ENCODE measurements at regions not wholly inside any gene's neighbourhood (a gene's known extent, or its start where the extent isn't known, plus 50 kb on each side); places are given as distances from the start of the nearest gene placed in this dataset.
"Not testable (repeated sequence)": the region's sequence is repeated elsewhere in the genome, so short reads cannot be mapped to it uniquely, and the experiment has no call there.

GRCh38 chr5:179472641-179473040 is 77.7 kb upstream of the RUFY1 start:
- Mint-ChIP-seq H3K4me1 (no peaks in the 10 kb centered on the region), H3K36me3 (ENCODE audit: insufficient read depth) (no peaks in the 10 kb centered on the region), H3K27ac (ENCODE audit: low read depth) (no peak overlapping the region), H3K9me3 (no peaks in the 10 kb centered on the region), H3K4me3 (no peak overlapping the region), H3K27me3 (peaks cover 22% of the 10 kb centered on the region)
- ATAC-seq (replicated peaks; ENCODE audit: extremely low read depth, poor library complexity, severe bottlenecking) (no peak), DNase-seq (ENCODE audit: low spot score in 2 of 2) (no peak)

- no peaks in the 10 kb centered on the region for H3K9me3 Mint-ChIP-seq
- DNase-seq (ENCODE audit: low spot score in 2 of 2) (no peak), ATAC-seq (replicated peaks; ENCODE audit: extremely low read depth, poor library complexity, severe bottlenecking) (no peak)
- H3K27me3 Mint-ChIP-seq, result peaks cover 18% of the 10 kb centered on the region
- H3K4me3 Mint-ChIP-seq, result no peak overlapping the region
- H3K27ac Mint-ChIP-seq (ENCODE audit: low read depth), result no peak overlapping the region
- H3K36me3 Mint-ChIP-seq (ENCODE audit: insufficient read depth), result no peaks in the 10 kb centered on the region
- H3K4me1 Mint-ChIP-seq, result no peaks in the 10 kb centered on the region
These were observed 78.2 kb upstream of the RUFY1 start for GRCh38 chr5:179472174-179472573.

- H3K27ac Mint-ChIP-seq (ENCODE audit: low read depth), result no peak overlapping the region
- peaks cover 5% of the 10 kb centered on the region for H3K27me3 Mint-ChIP-seq
- H3K9me3 Mint-ChIP-seq, result no peaks in the 10 kb centered on the region
- no peak overlapping the region for H3K4me3 Mint-ChIP-seq
- ATAC-seq (replicated peaks; ENCODE audit: extremely low read depth, poor library complexity, severe bottlenecking) (no peak), DNase-seq (ENCODE audit: low spot score in 2 of 2) (no peak)
- no peaks in the 10 kb centered on the region for H3K4me1 Mint-ChIP-seq
- no peaks in the 10 kb centered on the region for H3K36me3 Mint-ChIP-seq (ENCODE audit: insufficient read depth)
These were observed 80.2 kb upstream of the RUFY1 start for GRCh38 chr5:179470201-179470600.

GRCh38 chr5:179468696-179469095 is 81.7 kb upstream of the RUFY1 start:
- Mint-ChIP-seq H3K27ac (ENCODE audit: low read depth) (no peak overlapping the region), H3K27me3 (no peaks in the 10 kb centered on the region), H3K4me3 (no peak overlapping the region), H3K9me3 (no peaks in the 10 kb centered on the region), H3K4me1 (no peaks in the 10 kb centered on the region), H3K36me3 (ENCODE audit: insufficient read depth) (no peaks in the 10 kb centered on the region)
- ATAC-seq (replicated peaks; ENCODE audit: extremely low read depth, poor library complexity, severe bottlenecking), result no peak
- DNase-seq (ENCODE audit: low spot score in 2 of 2), result no peak

- ATAC-seq (replicated peaks; ENCODE audit: extremely low read depth, poor library complexity, severe bottlenecking), result no peak
- no peak overlapping the region for H3K4me3 Mint-ChIP-seq
- no peaks in the 10 kb centered on the region for H3K27me3 Mint-ChIP-seq
These were observed 82.9 kb upstream of the RUFY1 start for GRCh38 chr5:179467441-179467840.

GRCh38 chr5:179464631-179465030 is 85.7 kb upstream of the RUFY1 start:
- H3K9me3 Mint-ChIP-seq, result no peaks in the 10 kb centered on the region
- DNase-seq (ENCODE audit: low spot score in 2 of 2) (no peak), ATAC-seq (replicated peaks; ENCODE audit: extremely low read depth, poor library complexity, severe bottlenecking) (no peak)
- no peaks in the 10 kb centered on the region for H3K36me3 Mint-ChIP-seq (ENCODE audit: insufficient read depth)
- H3K4me1 Mint-ChIP-seq, result no peaks in the 10 kb centered on the region
- no peak overlapping the region for H3K27ac Mint-ChIP-seq (ENCODE audit: low read depth)
- peaks cover 11% of the 10 kb centered on the region for H3K27me3 Mint-ChIP-seq
- H3K4me3 Mint-ChIP-seq, result no peak overlapping the region

More at GRCh38 chr5:179467441-179467840, 82.9 kb upstream of the RUFY1 start:
- Mint-ChIP-seq H3K9me3 (no peaks in the 10 kb centered on the region), H3K36me3 (ENCODE audit: insufficient read depth) (no peaks in the 10 kb centered on the region), H3K27ac (ENCODE audit: low read depth) (no peak overlapping the region), H3K4me1 (no peaks in the 10 kb centered on the region)
- no peak for DNase-seq (ENCODE audit: low spot score in 2 of 2)

- Mint-ChIP-seq H3K36me3 (ENCODE audit: insufficient read depth) (no peaks in the 10 kb centered on the region), H3K4me1 (no peaks in the 10 kb centered on the region), H3K27ac (ENCODE audit: low read depth) (no peak overlapping the region), H3K4me3 (no peak overlapping the region), H3K9me3 (peaks cover 6% of the 10 kb centered on the region), H3K27me3 (peaks cover 14% of the 10 kb centered on the region)
- DNase-seq (ENCODE audit: low spot score in 2 of 2) (no peak), ATAC-seq (replicated peaks; ENCODE audit: extremely low read depth, poor library complexity, severe bottlenecking) (no peak)
These were observed 88.3 kb upstream of the RUFY1 start for GRCh38 chr5:179462040-179462439.

- Mint-ChIP-seq H3K27ac (ENCODE audit: low read depth) (no peak overlapping the region), H3K4me1 (no peaks in the 10 kb centered on the region), H3K27me3 (peaks cover 14% of the 10 kb centered on the region), H3K4me3 (no peak overlapping the region), H3K9me3 (peaks cover 6% of the 10 kb centered on the region), H3K36me3 (ENCODE audit: insufficient read depth) (no peaks in the 10 kb centered on the region)
- ATAC-seq (replicated peaks; ENCODE audit: extremely low read depth, poor library complexity, severe bottlenecking) (no peak), DNase-seq (ENCODE audit: low spot score in 2 of 2) (no peak)
These were observed 88.8 kb upstream of the RUFY1 start for GRCh38 chr5:179461576-179461975.

- Mint-ChIP-seq H3K36me3 (ENCODE audit: insufficient read depth) (no peaks in the 10 kb centered on the region), H3K9me3 (peaks cover 8% of the 10 kb centered on the region), H3K4me1 (no peaks in the 10 kb centered on the region), H3K4me3 (no peak overlapping the region), H3K27me3 (peaks cover 14% of the 10 kb centered on the region), H3K27ac (ENCODE audit: low read depth) (peak overlapping the region; percentile 51)
- DNase-seq (ENCODE audit: low spot score in 2 of 2) (no peak), ATAC-seq (replicated peaks; ENCODE audit: extremely low read depth, poor library complexity, severe bottlenecking) (no peak)
These were observed 90.6 kb upstream of the RUFY1 start for GRCh38 chr5:179459771-179460170.

GRCh38 chr5:179457612-179458011 is 92.7 kb upstream of the RUFY1 start:
- H3K27ac Mint-ChIP-seq (ENCODE audit: low read depth), result no peak overlapping the region
- no peaks in the 10 kb centered on the region for H3K4me1 Mint-ChIP-seq
- DNase-seq (ENCODE audit: low spot score in 2 of 2), result no peak
- peaks cover 24% of the 10 kb centered on the region for H3K27me3 Mint-ChIP-seq
- no peaks in the 10 kb centered on the region for H3K36me3 Mint-ChIP-seq (ENCODE audit: insufficient read depth)
- H3K9me3 Mint-ChIP-seq, result peaks cover 12% of the 10 kb centered on the region
- ATAC-seq (replicated peaks; ENCODE audit: extremely low read depth, poor library complexity, severe bottlenecking), result no peak
- no peak overlapping the region for H3K4me3 Mint-ChIP-seq

- not testable (repeated sequence) for DNase-seq (ENCODE audit: low spot score in 2 of 2)
- peaks cover 39% of the 10 kb centered on the region for H3K27me3 Mint-ChIP-seq
These were observed 94.3 kb upstream of the RUFY1 start for GRCh38 chr5:179456075-179456474.

GRCh38 chr5:179455320-179455719 is 95.0 kb upstream of the RUFY1 start:
- Mint-ChIP-seq H3K36me3 (ENCODE audit: insufficient read depth) (no peaks in the 10 kb centered on the region), H3K9me3 (peaks cover 12% of the 10 kb centered on the region), H3K4me1 (no peaks in the 10 kb centered on the region), H3K4me3 (no peak overlapping the region), H3K27ac (ENCODE audit: low read depth) (no peak overlapping the region), H3K27me3 (peaks cover 35% of the 10 kb centered on the region)
- DNase-seq (ENCODE audit: low spot score in 2 of 2), result no peak
- ATAC-seq (replicated peaks; ENCODE audit: extremely low read depth, poor library complexity, severe bottlenecking), result no peak

More at GRCh38 chr5:179456075-179456474, 94.3 kb upstream of the RUFY1 start:
- H3K4me3 Mint-ChIP-seq; ATAC-seq (replicated peaks; ENCODE audit: extremely low read depth, poor library complexity, severe bottlenecking); H3K4me1 Mint-ChIP-seq; H3K36me3 Mint-ChIP-seq (ENCODE audit: insufficient read depth); H3K27ac Mint-ChIP-seq (ENCODE audit: low read depth): not testable (repeated sequence)
- H3K9me3 Mint-ChIP-seq, result peaks cover 12% of the 10 kb centered on the region

- peaks cover 25% of the 10 kb centered on the region for H3K27me3 Mint-ChIP-seq
- ATAC-seq (replicated peaks; ENCODE audit: extremely low read depth, poor library complexity, severe bottlenecking), result no peak
- no peaks in the 10 kb centered on the region for H3K4me1 Mint-ChIP-seq
- H3K9me3 Mint-ChIP-seq, result peaks cover 12% of the 10 kb centered on the region
- no peak overlapping the region for H3K4me3 Mint-ChIP-seq
- no peak for DNase-seq (ENCODE audit: low spot score in 2 of 2)
- no peak overlapping the region for H3K27ac Mint-ChIP-seq (ENCODE audit: low read depth)
- H3K36me3 Mint-ChIP-seq (ENCODE audit: insufficient read depth), result no peaks in the 10 kb centered on the region
These were observed 96.0 kb upstream of the RUFY1 start for GRCh38 chr5:179454356-179454755.

- Mint-ChIP-seq H3K4me1 (no peaks in the 10 kb centered on the region), H3K9me3 (peaks cover 12% of the 10 kb centered on the region), H3K27me3 (peaks cover 25% of the 10 kb centered on the region), H3K36me3 (ENCODE audit: insufficient read depth) (no peaks in the 10 kb centered on the region), H3K27ac (ENCODE audit: low read depth) (no peak overlapping the region), H3K4me3 (no peak overlapping the region)
- no peak for DNase-seq (ENCODE audit: low spot score in 2 of 2)
- ATAC-seq (replicated peaks; ENCODE audit: extremely low read depth, poor library complexity, severe bottlenecking), result no peak
These were observed 96.7 kb upstream of the RUFY1 start for GRCh38 chr5:179453616-179454015.
